ENCODE measurements at regions not wholly inside any gene's neighbourhood (a gene's known extent, or its start where the extent isn't known, plus 50 kb on each side); places are given as distances from the start of the nearest gene placed in this dataset.

- no peak for DNase-seq
These were observed 234.9 kb downstream of the BCL11A start for GRCh38 chr2:60318544-60318943.

- no peak for DNase-seq
These were observed 235.6 kb downstream of the BCL11A start for GRCh38 chr2:60317844-60318243.

DNA sequence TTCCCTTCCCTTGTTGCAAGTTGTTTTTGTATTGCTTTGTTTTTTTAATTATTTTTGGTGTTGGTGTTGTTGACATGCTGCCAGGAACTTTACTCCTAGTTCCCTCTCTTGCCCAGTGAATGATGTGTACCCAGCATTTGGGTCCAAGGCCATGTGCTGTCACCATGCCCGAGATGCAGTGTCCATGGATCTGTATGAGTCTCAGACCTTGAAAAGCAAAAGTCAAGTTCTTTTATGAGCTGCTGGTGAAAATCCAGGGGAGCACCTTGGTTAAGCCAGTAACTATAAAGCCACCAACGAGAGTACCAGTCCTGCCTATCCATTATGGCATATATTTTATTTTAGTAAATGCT lies 236.4 kb downstream of the BCL11A start:
- DNase-seq: no peak

- no peak for DNase-seq
These were observed 236.9 kb downstream of the BCL11A start for GRCh38 chr2:60316381-60317033.

- DNase-seq: no peak
These were observed 239.8 kb downstream of the BCL11A start for GRCh38 chr2:60313470-60314172.

DNA sequence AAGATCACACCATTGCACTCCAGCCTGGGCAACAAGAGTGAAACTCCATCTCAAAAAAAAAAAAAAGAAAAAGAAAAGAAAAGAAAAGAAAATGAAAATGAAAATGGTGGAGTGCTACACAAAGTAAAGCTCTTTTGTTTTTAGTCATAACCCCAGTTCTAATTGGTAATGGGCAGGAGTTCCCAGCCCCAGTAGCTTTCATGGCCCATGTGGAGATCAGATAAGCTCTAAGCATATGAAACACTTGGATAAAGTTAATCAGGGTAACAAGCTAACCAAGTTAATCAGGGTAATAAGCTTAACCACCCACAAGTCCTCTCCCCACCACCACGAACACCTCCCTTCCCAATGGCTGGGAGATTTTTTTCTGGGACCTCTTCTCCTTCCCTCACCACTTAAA lies 240.8 kb downstream of the BCL11A start:
- DNase-seq: no peak

- DNase-seq: no peak
These were observed 241.9 kb downstream of the BCL11A start for GRCh38 chr2:60311524-60311923.

- no peak for DNase-seq
These were observed 243.4 kb downstream of the BCL11A start for GRCh38 chr2:60309941-60310660.

DNA sequence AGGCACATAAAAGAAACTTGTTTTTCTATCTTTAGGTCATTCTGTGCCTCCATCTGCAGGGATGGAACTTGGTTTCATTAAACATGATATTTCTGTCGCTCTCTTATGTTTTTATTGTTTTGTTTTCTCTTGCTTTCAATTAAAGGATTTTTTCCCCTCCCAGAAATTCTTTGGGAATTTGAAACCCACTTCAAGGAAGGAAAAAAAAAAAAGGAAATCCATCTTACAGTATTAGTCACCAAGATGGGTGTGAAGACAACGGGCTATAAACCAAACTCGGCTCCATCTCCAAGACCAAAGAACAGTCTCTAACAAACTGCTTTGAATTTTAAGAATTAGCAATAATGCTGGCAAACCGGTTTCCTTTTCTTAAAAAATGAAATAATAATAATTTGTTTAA lies 244.1 kb downstream of the BCL11A start:
- DNase-seq: no peak

- no peak for DNase-seq
These were observed 247.1 kb downstream of the BCL11A start for GRCh38 chr2:60306267-60306861.

DNA sequence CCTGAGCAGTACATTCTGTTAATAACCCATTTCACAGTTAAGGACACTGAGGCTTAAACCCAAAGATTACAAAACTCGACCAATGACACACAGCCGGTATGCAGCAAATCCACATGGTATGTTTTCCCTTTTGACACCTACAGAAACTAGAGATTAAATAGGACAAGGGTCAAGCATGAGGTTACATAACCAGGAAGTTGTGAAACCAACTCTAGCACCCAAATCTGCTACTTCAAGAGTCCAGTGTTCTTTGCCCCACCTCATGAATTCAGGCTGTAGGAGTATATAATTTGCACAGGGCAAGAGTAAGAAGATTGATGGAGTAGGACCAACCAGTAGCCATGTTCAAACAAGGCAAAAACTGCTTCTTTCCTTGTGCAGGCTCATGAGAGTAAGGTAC lies 249.8 kb downstream of the BCL11A start:
- DNase-seq: no peak

- no peak for DNase-seq
These were observed 250.9 kb downstream of the BCL11A start for GRCh38 chr2:60302377-60303126.

DNA sequence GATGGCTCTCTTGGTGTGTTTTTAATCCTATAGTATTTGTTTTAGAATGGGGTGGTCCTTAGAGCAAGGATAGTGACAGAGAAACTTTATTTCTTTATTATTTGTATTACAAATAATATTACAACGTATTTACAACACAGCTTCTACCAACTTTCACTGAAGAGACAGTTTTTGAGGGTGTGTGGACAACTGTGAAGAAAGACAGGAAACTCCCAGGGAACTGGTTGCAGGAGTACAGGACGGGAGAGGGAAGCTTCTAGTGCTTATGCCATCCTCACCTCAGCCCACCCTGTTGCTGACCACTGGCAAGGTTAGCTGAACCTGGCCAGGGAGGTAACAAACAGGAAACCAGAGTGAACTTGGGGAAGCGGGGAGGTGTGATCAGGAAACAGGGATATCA lies 251.7 kb downstream of the BCL11A start:
- DNase-seq: no peak

DNA sequence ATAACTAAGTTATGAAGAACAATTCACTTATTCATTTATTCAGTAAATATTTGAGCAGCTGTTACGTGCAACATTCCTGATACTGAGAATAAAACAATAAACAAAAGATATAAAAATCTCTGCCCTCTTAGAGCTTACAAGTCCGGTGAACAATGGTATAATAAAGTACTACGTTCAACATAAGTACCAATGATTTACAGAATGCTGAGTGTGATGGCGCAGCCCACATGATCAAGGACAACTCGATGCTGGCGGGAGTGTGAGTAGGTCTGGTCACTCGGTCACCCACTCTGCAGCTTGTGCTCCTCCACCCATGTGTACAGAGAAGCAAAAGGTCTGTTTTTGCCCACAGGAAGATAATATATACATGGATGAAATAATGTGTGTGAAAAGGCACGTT lies 254.3 kb downstream of the BCL11A start:
- DNase-seq: no peak

DNA sequence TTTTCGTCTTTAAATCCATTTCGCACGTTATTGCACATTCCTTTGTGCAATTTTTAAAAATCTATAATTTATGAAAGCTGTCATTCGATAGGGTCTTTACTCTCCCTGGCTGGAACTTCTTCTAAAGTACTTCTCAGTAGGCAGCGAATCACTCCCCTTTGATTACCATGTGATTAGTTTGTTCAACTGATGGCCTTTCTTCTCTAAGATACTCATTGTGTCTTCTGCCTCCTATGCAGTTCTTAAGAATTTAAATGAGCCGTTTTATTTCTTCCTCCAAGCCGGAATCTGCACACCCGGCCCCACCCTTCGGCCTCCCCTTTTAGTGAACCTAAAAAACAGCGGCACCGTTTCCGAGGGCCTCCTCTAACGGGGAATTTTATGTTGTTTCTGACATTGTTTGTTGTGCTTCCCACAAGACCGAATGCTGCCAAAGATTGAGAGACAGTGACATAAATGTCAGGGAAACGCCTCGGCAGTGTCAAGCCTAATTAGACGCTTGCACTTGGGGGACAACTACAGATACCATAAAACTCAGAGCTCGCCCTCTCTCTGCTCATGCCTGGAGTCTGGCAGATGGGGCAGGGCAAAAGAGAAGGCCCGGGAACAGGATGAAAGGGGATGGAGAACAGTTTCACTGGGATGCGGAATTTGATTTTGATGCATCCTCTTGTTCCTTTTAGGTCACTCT lies 255.3 kb downstream of the BCL11A start:
- DNase-seq: no peak

DNA sequence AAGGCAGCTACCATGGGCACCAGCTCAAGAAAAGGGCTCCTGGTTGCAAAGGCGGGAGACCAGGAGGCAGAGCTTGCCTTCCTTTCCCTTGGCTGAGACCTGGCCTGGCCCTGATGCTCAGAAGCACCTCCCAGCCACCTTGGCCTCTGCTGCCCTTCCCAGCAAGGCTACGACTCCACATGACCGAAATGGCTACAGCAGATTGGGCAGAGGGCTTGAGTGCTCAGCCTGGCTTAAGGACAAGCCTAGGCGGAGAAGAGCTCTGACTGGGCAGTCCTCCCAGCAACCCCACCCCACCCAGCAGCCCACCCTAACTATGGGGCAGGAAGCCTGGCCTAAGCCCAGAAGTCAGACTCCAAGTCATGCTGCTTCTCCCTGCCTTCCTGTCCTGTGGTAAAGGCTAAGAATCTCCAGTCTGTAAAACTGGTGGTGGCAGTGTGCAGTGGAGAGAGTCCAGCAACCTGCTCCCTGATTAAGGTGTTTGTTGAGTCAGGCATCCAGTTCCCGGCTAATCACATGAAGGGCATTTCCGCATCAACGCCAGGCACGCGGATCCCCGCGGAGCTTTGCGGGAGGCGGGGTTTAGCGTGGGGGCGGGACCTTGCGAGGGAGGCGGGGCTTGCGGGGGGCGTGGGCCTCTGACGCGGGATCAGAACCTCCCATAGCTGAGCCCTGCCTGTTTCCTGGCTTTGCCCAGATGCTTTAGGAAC lies 256.0 kb downstream of the BCL11A start:
- DNase-seq: no peak

- DNase-seq: no peak
These were observed 257.1 kb downstream of the BCL11A start for GRCh38 chr2:60296219-60296955.

DNA sequence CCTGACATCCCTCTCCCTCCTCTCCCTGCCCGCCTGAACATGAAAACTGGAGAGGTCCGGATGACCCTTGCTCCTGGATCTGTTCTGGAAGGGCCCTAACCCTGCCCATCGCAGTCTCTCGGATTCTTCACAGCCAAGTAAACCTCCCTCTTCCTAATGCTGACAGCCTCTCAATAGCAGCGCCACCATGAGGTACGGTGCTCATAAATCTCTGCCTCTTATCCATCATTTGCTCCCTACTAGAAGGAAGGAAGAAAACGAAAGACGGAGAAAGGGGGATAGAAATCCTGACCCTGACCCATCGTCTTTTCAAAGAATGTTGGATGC lies 257.9 kb downstream of the BCL11A start:
- no peak for DNase-seq

DNA sequence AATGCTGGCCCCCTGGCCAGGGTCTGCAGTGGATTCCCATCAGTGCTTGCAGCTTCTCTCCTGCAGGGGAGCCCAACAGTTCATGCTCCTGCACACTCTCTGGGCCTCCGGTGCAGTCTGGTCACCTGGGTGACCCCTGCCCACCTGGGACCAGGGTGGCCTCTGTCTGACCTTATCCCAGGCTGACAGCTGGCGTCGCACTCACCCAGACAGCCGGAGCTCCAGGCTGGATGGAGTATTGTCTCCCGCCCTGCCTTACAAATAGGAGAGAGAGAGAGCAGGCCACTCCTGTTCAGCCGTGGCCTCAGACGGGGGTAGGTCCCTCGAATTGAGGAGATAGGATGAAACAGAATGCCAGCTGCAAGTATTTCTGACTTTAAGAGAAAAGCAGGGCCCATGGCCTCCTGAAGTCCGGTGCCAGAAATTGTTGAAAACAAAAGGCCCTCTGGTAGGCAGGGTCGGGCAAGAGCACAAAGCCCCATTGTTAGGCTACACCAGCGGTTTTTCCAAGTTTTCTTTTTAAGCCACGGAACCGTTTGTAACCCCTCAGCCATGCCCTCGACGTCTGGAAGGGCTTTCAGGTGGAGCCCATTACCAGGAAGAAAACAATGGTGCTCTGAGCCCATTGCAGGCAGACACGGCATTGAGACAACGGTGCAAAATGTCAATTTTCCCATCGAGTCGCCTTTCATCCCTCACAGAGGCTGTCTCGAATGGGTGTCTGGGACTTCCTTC lies 258.4 kb downstream of the BCL11A start:
- no peak for DNase-seq

DNA sequence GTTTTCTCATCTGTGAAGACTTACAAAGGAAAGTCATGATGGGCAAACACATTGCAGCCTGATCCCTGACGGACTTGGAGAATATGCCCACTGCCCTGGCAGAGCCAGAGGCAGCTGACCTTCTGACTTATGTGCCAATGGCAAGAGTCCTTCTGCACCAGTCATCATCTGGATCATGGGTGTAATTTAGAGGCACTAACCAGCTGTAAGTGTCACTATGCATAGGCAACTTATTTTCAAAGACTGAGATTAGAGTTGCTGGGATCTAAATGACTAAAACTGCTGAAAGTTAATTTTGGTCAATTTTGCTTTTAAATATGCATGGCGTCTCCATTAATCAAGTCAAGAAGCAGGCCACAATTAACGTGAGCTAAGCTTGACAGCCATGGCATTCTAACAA lies 261.2 kb downstream of the BCL11A start:
- DNase-seq: no peak

DNA sequence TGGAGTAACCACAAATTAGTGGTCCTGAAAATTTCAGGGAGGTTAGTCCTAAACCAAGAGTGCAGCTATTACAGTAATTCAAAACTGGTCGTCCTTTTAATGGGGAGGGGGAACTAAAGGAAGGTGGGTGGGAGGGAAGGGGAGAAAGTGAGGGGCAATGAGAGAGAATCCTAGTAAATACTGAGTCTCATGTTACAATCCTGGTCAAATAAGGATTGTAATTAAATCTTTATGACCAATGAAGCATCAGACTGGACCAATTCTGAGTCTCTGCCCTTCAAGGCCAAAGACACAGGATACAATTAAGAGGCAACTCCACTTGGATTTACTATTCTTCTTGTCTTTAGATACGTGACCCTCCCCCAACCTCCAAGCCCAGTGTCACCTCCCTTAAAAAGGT lies 262.9 kb downstream of the BCL11A start:
- no peak for DNase-seq

Measured in stimulated activated CD4-positive, alpha-beta T cell treated with anti-CD3 and anti-CD28 coated beads, Interleukin-1b, Interleukin-23, amount 100 ng/mL, for 48 hours (primary cell).